ENCODE measurements at regions not wholly inside any gene's neighbourhood (a gene's known extent, or its start where the extent isn't known, plus 50 kb on each side); places are given as distances from the start of the nearest gene placed in this dataset.
"Not testable (repeated sequence)": the region's sequence is repeated elsewhere in the genome, so short reads cannot be mapped to it uniquely, and the experiment has no call there.

- not testable (repeated sequence) for TF ChIP-seq YY1 (IDR thresholded peaks at IDR 0.05; ENCODE audit: insufficient read depth, insufficient read length); ZNF274 (IDR thresholded peaks at IDR 0.05; ENCODE audit: low read depth, low read length)
Measured at GRCh38 chr4:187671958-187672357, 323.6 kb upstream of the ZFP42 start.

Measured in NT2/D1 (cell line).